SK-N-SH treated with all-trans-retinoic acid at 6 μM for 48 hours (cell line): ENCODE measurements at regions not wholly inside any gene's neighbourhood (a gene's known extent, or its start where the extent isn't known, plus 50 kb on each side); places are given as distances from the start of the nearest gene placed in this dataset.

Experiments
- ATAC-seq: fragments of 200-7000 bp; cut with Tn5 transposase; 3 replicates; pipeline ENCODE4 v1.9.1; 2020; ENCODE audit warnings: mild to moderate bottlenecking, moderate library complexity
- ARNTL ChIP-seq: fragments of 450-650 bp; formaldehyde crosslinking; IDR thresholded peaks from 2 replicates; pipeline ENCODE4 v1.5.0; 2020; ENCODE audit warnings: low read depth, mild to moderate bottlenecking, moderate library complexity, borderline replicate concordance
- BACH2 ChIP-seq: fragments of 250-450 bp; sonication (Bioruptor Pico); IDR thresholded peaks from 2 replicates; pipeline ENCODE4 v1.9.0; 2021; ENCODE audit warnings: mild to moderate bottlenecking, borderline replicate concordance
- CREB5 ChIP-seq: fragments of 250-450 bp; sonication (Bioruptor Pico); IDR thresholded peaks from 2 replicates; pipeline ENCODE4 v1.5.1; 2020; ENCODE audit warnings: low read depth, mild to moderate bottlenecking, moderate library complexity
- CSDC2 ChIP-seq: fragments of 250-450 bp; sonication (Bioruptor Pico); IDR thresholded peaks from 2 replicates; pipeline ENCODE4 v1.5.0; 2020; ENCODE audit warnings: mild to moderate bottlenecking, moderate library complexity
- CSRNP3 ChIP-seq: fragments of 250-450 bp; sonication (Bioruptor Pico); IDR thresholded peaks from 2 replicates; pipeline ENCODE4 v1.5.1; 2021; ENCODE audit warnings: mild to moderate bottlenecking, moderate library complexity
- ESRRG ChIP-seq: fragments of 250-450 bp; sonication (Bioruptor Pico); IDR thresholded peaks from 2 replicates; pipeline ENCODE4 v1.6.1; 2021; ENCODE audit warnings: mild to moderate bottlenecking
- ISL1 ChIP-seq: fragments of 250-450 bp; sonication (Bioruptor Pico); IDR thresholded peaks from 2 replicates; pipeline ENCODE4 v2.1.2; 2022; ENCODE audit warnings: mild to moderate bottlenecking, moderate library complexity
- OSR1 ChIP-seq: fragments of 250-450 bp; sonication (Bioruptor Pico); IDR thresholded peaks from 2 replicates; pipeline ENCODE4 v1.8.0; 2022; ENCODE audit warnings: moderate library complexity, mild to moderate bottlenecking, inconsistent platforms
- PATZ1 ChIP-seq: fragments of 250-450 bp; sonication (Bioruptor Pico); IDR thresholded peaks from 2 replicates; pipeline ENCODE4 v1.8.0; 2020; ENCODE audit warnings: mild to moderate bottlenecking, moderate library complexity, borderline replicate concordance
- POU6F1 ChIP-seq: fragments of 250-450 bp; sonication (Bioruptor Pico); IDR thresholded peaks from 2 replicates; pipeline ENCODE4 v1.8.0; 2021; ENCODE audit warnings: low read depth, mild to moderate bottlenecking, moderate library complexity, borderline replicate concordance
- PPARA ChIP-seq: fragments of 250-450 bp; sonication (Bioruptor Pico); IDR thresholded peaks from 2 replicates; pipeline ENCODE4 v1.5.0; 2020; ENCODE audit warnings: mild to moderate bottlenecking, borderline replicate concordance
- SNAI2 ChIP-seq: fragments of 250-450 bp; sonication (Bioruptor Pico); IDR thresholded peaks from 2 replicates; pipeline ENCODE4 v1.5.0; 2020; ENCODE audit warnings: mild to moderate bottlenecking, moderate library complexity
- TOX ChIP-seq: fragments of 250-450 bp; sonication (Bioruptor Pico); IDR thresholded peaks from 2 replicates; pipeline ENCODE4 v1.8.0; 2021; ENCODE audit warnings: mild to moderate bottlenecking, moderate library complexity, borderline replicate concordance
- TSHZ2 ChIP-seq: fragments of 250-450 bp; sonication (Bioruptor Pico); IDR thresholded peaks from 2 replicates; pipeline ENCODE4 v1.5.0; 2020; ENCODE audit warnings: mild to moderate bottlenecking, moderate library complexity
- ZC3H10 ChIP-seq: fragments of 250-450 bp; sonication (Bioruptor Pico); IDR thresholded peaks from 2 replicates; pipeline ENCODE4 v1.5.1; 2021; ENCODE audit warnings: mild to moderate bottlenecking, moderate library complexity
- ZFP3 ChIP-seq: fragments of 250-450 bp; sonication (Bioruptor Pico); IDR thresholded peaks from 2 replicates; pipeline ENCODE4 v1.5.0; 2020; ENCODE audit warnings: mild to moderate bottlenecking, moderate library complexity
- ZFP30 ChIP-seq: fragments of 450-650 bp; formaldehyde crosslinking; IDR thresholded peaks from 2 replicates; pipeline ENCODE4 v1.5.0; 2022; ENCODE audit warnings: mild to moderate bottlenecking, moderate library complexity
- ZNF70 ChIP-seq: fragments of 450-650 bp; formaldehyde crosslinking; IDR thresholded peaks from 2 replicates; pipeline ENCODE4 v1.5.0; 2020; ENCODE audit warnings: mild to moderate bottlenecking, moderate library complexity

- no peak for TF ChIP-seq TSHZ2
- TF ChIP-seq CREB5 (CRISPR knock-in tag): no peak
Observed at GRCh38 chr14:83594874-83595273, 1935.1 kb upstream of the FLRT2 start (continued).

- no peak for ATAC-seq
- TF ChIP-seq POU6F1 (CRISPR knock-in tag) (no peak), ARNTL (CRISPR knock-in tag) (no peak), ZFP3 (CRISPR knock-in tag) (no peak)
Observed at GRCh38 chr14:83607682-83608081, 1922.3 kb upstream of the FLRT2 start.

GRCh38 chr14:83611491-83611890 is 1918.5 kb upstream of the FLRT2 start:
- TF ChIP-seq PATZ1 (no peak), ZFP30 (no peak), ZNF70 (CRISPR knock-in tag) (no peak), ESRRG (CRISPR knock-in tag) (no peak), CSDC2 (CRISPR knock-in tag) (no peak), BACH2 (CRISPR knock-in tag) (no peak), PPARA (CRISPR knock-in tag) (no peak), ZC3H10 (CRISPR knock-in tag) (no peak), TOX (no peak), ISL1 (CRISPR knock-in tag) (no peak), POU6F1 (CRISPR knock-in tag) (no peak), CREB5 (CRISPR knock-in tag) (no peak), OSR1 (no peak), SNAI2 (CRISPR knock-in tag) (no peak), CSRNP3 (CRISPR knock-in tag) (no peak), ZFP3 (CRISPR knock-in tag) (no peak)
- no peak for ATAC-seq
